HuH-7.5 (cell line): ENCODE measurements at regions not wholly inside any gene's neighbourhood (a gene's known extent, or its start where the extent isn't known, plus 50 kb on each side); places are given as distances from the start of the nearest gene placed in this dataset.

ENCODE experiments used
- DNase-seq: peaks from one replicate; pipeline ENCODE4 v3.0.0; 2011; ENCODE audit warnings: low spot score

- no peak for DNase-seq
Observed at GRCh38 chr5:106877881-106878280, 792.9 kb downstream of the EFNA5 start.

DNA sequence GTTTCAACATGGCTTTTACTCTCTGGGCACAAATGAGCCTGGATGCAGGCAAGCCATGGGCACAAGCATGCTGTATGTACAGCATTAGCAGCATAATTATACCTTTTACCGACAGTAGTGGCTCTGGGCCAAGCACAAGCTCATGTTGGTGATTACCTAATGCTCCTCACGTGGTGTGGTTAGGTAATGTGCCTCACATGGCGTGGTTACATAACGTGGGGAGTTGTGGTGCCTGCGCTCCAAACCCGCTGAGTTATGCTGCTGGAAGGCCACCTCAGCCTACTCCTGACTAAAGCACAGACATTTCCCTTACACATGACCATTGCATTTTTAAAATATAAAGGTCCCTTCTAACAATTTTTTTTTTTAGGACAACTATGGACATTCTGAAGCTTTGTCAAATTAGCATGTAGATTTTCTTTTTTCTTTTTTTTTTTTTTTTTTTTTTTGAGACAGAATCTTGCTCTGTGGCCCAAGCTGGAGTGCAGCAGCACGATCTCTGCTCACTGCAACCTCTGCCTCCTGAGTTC is 794.0 kb downstream of the EFNA5 start:
- DNase-seq = no peak

GRCh38 chr5:106876298-106876622 is 794.5 kb downstream of the EFNA5 start:
- DNase-seq = no peak

GRCh38 chr5:106875591-106876297 is 795.0 kb downstream of the EFNA5 start:
- no peak for DNase-seq

- DNase-seq = no peak
Observed at GRCh38 chr5:106874974-106875373, 795.8 kb downstream of the EFNA5 start.

- no peak for DNase-seq
Observed at GRCh38 chr5:106874531-106874930, 796.2 kb downstream of the EFNA5 start.

DNA sequence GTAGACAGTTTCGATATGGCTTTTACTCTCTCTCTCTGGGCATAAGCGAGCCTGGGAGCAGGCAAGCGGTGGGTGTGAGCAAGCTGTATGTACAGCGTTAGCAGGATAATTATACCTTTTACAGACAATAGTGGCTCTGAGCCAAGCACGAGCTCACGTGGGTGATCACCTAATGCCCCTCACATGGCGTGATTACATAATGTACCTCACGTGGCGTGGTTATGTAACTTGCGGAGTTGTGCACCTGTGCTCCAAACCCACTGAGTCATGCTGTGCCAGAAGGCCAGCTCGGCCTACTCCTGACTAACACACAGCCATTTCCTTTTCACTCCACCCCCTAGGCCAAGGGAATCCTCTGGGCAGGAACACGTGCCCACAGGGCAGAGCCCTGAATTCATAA is 797.2 kb downstream of the EFNA5 start:
- no peak for DNase-seq

- no peak for DNase-seq
Observed at GRCh38 chr5:106865279-106865678, 805.5 kb downstream of the EFNA5 start.

GRCh38 chr5:106862450-106863193 is 808.1 kb downstream of the EFNA5 start:
- no peak for DNase-seq

DNA sequence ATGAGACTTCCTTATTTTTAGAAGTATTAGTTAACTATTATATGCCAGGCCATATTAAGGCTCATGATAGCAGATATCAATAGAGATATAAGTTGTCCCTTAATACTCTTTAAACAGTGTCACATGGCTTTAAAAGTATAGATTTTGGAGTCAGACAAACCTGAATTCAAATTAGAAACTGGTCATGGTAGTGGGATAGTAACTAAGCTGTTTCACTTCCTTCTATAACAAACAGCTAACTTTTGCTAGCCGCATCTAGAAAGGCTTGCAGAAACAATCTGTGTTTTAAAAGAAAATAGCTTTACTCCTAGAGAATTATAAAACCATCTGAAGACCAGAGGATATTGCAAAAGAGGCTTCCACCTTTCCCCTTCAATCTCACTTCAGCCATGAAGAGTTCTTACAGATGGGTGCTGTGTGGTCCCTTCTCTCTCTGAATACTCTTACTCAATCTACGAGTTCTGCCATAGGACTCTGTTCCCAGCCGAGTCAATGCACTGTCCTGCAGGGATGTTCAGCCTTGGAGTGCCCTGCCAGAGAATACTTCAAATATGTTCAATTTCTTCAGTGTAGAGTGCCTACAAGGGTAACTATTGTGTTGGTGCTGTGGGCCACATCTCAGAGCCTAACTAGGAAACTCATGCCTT is 810.2 kb downstream of the EFNA5 start:
- DNase-seq = no peak

DNA sequence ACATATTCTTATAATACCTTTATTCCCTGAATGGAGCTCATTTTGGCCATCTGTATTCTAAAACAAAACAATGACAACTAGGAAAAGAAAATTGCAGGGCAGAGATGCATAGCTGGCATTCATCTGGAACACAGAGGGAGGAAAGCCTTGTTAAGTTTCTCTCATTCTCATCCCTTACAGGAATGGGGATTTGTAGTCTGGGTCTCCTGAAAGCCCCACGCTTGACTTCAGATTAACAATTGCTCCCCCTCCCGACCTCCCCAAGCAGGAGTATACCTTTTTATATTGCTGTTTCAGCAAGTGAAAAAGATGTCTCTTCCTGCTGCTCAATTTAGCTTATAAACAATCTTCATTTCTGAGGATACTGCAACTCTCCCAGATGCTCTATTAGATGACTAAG is 812.1 kb downstream of the EFNA5 start:
- DNase-seq = no peak

- DNase-seq = no peak
Observed at GRCh38 chr5:106854922-106855321, 815.8 kb downstream of the EFNA5 start.

DNA sequence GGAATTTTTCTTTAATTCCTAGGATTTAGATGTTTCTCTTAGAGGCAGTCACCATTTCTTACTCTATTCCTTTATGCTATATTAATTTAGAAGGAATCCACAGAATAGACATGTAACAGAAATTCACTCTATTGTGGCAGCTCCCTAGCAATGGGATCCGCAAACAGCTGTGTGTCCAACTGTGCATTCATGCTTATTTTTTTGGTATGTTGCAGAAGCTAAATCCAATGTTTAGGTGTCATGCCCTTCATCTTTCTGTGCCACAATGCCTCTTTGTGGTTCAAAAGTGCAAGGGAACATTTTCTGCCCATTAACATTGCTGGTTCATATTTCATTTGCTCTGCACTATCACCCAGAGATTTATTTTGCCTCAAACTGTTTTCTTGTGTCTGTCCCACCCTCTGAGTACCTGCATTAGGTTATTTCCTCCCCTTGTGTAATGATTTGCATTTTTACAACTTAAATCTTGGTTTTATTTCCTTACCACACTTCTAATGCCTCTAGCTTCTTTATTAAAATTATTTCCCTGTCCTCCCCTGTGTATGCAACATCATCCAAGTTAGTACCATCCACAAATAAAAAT is 816.5 kb downstream of the EFNA5 start:
- no peak for DNase-seq

- DNase-seq = no peak
Observed at GRCh38 chr5:106853266-106853665, 817.5 kb downstream of the EFNA5 start.

DNA sequence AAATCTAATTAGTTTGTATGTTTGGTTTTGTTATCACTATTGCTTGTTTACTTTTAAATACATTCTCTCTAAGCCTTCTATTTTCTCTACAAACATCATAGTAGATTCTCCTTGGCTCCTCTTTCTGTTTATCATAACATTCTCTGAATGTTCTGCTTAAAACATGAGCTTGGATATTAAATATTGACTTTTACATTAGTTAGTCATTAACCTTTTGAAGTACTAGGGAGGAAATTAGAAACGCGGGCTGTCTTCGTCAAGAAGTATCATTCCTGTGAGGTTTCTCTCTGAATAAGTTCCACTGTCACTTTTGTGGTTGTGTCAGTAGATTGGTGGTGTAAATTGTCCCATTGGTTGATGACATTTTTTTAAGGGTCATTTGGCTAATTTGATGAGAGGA is 821.5 kb downstream of the EFNA5 start:
- no peak for DNase-seq

- DNase-seq = no peak
Observed at GRCh38 chr5:106843812-106844416, 826.8 kb downstream of the EFNA5 start.

- DNase-seq = no peak
Observed at GRCh38 chr5:106833517-106833916, 837.2 kb downstream of the EFNA5 start.

DNA sequence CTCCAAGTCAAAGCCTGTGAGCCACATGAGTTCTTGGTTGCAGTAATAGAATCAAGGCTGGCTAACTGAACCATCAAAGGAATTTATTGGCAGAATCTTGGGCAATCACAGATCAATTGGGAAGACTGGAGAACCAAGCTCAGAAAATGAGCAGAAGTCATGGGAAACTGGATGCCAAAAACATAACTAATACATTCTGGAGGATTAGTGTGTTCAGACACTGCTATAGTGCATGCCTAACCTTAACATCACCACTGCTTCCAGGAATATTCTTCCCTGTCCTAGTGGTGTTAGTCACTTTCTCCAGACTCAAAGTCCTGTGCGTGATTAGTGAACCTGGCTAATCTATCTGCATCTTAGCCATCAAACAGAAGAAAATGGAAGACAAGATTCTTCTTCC is 843.7 kb downstream of the EFNA5 start:
- DNase-seq = no peak

DNA sequence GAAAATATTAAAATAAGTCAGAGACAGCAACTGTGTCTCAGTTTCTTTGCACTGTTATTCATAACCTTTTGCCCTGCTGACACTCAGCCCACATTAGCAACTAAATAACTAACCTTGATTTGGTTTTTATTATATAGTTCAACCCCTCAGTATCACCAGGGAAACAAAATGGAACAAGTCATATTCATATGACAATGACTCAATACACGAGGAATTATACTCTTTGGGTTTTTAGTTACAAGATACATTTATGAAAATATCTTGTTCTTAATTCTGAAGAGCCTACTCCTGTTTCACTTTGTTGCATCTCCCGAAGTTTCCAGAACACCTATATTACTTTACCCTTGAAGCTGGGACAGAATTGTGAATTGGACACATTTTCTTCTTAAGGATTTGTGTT is 845.4 kb downstream of the EFNA5 start:
- DNase-seq = no peak

- DNase-seq = no peak
Observed at GRCh38 chr5:106822851-106823250, 847.9 kb downstream of the EFNA5 start.

DNA sequence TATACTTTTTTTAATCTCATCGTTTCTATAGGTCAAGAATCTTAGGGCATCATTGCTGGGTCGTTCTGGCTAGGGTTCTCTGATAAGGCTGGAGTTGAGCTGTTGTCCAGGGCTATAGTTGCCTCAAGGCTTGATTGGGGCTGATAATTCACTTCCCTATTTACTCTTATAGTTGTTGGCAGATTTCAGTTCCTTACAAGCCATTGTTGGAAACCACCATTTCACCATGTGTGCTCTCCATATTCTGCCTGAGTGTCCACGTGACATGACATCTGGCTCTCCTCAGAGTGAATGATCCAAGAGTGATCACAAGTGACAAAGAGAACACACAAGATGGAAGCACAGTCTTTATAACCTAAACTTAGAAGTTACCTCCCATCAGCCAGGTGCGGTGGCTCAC is 852.2 kb downstream of the EFNA5 start:
- no peak for DNase-seq

DNA sequence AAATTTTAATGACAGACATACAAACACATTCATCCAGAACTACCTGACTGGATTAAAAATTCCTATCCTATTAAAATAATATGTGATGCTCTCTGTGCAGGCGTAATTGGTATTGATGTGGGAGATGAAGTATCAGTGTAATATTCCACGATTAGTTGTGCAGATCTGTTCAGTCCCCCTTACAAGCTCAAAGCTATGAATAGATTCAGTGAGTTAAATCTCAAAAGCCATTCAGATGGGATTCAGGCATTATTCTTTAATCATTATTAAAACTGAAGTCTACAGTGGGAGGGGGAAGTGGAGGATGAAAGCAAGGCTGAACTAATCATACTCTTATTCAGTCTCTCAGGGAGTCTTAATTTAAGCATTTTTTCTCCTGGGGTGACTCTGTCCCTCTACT is 855.8 kb downstream of the EFNA5 start:
- DNase-seq = no peak
